ENCODE measurements at regions not wholly inside any gene's neighbourhood (a gene's known extent, or its start where the extent isn't known, plus 50 kb on each side); places are given as distances from the start of the nearest gene placed in this dataset.

GRCh38 chr5:82384034-82384750 lies 106.0 kb upstream of the RPS23 start:
- no peak for DNase-seq

GRCh38 chr5:82381591-82381990 lies 103.4 kb upstream of the RPS23 start:
- no peak for DNase-seq

DNA sequence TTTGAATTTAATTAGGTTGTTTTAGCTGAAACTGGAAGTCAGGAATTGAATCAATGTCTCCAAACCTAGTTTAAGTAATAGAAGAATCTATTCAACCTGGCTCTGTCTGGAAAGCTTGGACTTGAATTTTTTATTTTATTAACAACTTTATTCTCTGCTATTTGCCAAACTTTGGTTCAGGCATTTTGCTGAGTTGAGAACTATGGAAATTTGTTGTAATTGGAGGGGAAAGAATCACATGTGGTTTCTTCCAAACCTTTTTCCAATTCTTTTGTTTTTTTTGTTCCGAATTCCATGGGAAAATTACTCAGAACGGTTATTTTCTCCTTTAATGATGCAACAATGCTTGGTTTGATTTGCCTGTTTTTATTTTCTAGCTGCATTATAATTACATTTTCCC lies 98.2 kb upstream of the RPS23 start:
- no peak for DNase-seq

DNA sequence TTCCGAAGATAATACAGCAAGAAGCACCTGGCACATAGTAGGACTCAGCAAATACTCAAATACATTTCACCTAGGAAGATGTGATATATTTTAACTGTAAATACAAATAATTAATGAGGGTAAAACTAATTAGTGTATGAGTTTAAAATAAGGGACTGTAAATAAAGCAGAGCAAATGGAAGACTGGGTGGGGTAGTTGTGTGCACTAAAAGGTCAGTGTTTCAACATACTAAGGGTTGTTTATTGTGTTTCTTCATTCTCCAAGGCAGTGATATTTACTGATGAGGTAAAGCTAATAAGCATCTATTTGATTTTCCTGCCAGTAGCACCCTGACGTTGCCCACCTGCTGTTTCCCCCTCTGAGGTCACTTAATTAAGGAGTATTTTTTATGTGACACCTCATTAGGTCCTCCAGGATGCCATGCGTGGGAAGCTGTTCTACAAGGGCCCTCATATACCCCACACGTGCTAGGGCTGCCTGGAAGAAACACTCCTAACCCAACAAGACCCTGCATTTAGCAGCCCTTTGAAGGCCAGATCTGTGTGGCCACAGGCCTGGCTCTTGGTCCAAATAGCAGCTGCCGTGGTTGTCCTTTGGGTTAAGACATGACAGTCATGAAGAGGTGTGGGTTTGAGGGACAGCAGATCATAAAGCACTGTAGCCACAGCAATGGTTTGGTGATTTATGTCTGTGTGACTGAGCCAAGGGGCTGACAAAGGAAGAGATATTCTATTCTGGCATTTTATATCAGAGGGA lies 97.5 kb upstream of the RPS23 start:
- DNase-seq, result no peak

GRCh38 chr5:82374637-82375036 lies 96.5 kb upstream of the RPS23 start:
- DNase-seq, result no peak

GRCh38 chr5:82367930-82368329 lies 89.8 kb upstream of the RPS23 start:
- no peak for DNase-seq

- peak; percentile 42 for DNase-seq
Observed at GRCh38 chr5:82365744-82366228, 87.6 kb upstream of the RPS23 start.

- no peak for DNase-seq
Observed at GRCh38 chr5:82365026-82365425, 86.9 kb upstream of the RPS23 start.

DNA sequence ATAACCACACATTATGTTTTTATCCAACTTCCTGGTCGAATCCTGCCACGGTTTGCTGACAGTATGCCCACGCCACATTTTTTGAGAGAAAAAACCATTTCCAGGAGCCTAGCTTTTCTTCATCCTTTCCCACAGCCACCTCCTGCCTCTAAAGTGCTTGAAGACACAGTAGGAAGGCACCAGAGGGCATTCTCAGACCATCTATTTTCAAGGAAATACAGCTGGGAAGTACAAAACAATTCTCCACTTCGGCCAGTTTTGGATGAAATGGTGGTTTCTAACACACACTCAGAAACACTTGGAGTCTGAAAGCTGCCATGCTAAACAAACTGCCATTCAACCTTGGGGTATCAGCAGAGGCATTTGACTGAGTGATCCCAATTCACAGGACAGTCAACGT lies 86.3 kb upstream of the RPS23 start:
- DNase-seq, result no peak

DNA sequence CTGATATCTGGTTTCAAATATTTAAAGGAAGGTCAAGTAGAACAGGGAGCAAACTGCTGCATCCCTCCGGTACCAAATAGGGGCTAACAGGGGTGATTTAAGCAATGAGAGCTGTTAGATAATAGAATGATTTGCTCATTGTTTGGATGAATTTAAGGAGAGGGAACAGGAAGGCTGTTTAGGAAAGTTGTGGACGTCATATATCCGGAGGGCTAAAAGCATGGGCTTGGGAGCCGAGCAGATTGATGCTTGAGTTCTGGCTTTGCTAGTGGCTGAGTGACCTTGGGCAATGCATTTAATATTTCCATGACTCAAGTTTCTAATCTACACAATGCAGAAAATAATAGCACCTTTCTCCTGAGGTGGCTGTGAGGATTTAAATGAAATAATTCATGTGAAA lies 85.4 kb upstream of the RPS23 start:
- no peak for DNase-seq

DNA sequence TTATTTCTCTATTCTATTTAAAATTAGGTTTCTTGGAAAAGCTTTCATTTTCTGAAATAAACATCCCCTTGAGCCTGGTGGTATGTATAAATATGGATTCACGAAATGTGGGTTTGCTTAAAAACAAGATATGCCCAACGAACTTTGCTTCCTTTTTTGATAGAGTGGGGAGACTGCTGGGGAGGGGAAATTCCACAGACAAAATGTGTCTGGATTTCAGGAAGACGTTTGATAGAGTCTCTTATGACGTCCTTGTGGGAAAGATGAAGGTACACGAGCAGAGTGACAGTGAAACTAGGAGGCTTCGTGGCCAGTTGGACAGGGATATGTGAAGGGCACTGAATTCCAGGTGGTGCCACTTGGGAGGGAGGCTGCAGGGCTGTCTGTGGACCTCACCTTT lies 84.5 kb upstream of the RPS23 start:
- DNase-seq, result no peak

GRCh38 chr5:82360022-82360421 lies 81.9 kb upstream of the RPS23 start:
- DNase-seq, result no peak

- no peak for DNase-seq
Observed at GRCh38 chr5:82359272-82359671, 81.1 kb upstream of the RPS23 start.

GRCh38 chr5:82358457-82358856 lies 80.3 kb upstream of the RPS23 start:
- DNase-seq, result no peak

DNA sequence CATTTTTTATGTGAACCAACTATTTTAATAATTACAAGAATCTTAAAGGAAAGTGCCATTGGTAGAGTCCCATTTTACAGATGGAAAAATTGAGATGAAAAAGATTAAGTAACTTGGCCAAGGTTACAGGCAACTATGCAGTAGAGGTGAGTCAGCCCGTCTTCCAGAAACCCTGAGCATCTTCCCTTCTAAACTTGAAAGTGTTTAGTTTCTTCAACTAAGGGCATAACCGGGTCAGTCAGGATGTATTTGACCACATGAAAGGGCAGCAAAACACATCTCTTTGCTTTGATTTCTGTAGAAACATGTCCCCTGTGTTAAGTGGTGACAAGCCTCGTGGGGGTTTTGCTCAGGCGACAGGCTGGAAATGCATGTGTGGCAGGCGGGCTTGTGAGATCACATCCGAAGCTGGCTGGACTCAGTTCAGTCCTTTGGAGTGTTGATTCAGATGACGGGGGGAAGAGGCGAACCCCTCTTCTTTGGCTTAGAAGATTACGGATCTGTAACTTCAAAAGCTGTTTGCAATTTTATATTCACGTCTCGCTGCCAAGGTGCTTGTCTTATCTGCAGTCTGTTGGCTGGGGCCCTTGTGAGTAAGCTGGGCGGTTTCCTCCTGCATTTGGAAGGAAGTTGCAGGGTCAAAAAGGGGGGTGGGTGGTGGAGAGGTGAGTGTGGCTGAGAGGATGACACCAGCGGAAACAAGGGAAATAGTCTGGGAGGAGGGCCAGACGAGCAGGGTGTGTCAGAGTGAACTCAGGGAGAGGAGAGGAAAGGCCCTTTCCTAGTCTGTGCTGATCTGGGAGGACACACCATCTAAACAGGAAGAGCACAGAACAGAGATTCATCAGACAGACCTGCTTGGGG lies 78.9 kb upstream of the RPS23 start:
- peak; percentile 99 for DNase-seq

GRCh38 chr5:82356021-82356420 lies 77.9 kb upstream of the RPS23 start:
- no peak for DNase-seq

GRCh38 chr5:82355496-82355895 lies 77.3 kb upstream of the RPS23 start:
- DNase-seq, result no peak

DNA sequence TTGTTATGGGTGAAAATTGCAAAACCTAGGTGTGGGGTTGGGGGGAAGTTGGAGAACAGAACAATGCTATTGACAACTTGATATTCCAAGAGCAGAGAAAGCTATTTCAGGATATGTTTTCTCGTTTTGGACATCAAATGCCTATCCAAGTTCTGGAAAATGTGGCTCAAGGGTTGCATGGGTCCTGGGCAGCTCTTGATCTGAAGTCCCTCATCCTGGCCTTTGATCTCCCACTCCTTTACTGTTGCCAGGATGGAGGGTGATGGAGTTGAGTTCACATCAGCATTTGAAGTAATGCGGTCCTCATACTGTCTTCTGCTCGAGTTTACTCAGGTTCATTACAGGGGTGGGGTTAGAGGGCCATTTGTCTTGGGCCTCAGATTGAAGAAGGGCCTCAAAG lies 76.9 kb upstream of the RPS23 start:
- no peak for DNase-seq

- DNase-seq, result no peak
Observed at GRCh38 chr5:82354543-82354942, 76.4 kb upstream of the RPS23 start.

DNA sequence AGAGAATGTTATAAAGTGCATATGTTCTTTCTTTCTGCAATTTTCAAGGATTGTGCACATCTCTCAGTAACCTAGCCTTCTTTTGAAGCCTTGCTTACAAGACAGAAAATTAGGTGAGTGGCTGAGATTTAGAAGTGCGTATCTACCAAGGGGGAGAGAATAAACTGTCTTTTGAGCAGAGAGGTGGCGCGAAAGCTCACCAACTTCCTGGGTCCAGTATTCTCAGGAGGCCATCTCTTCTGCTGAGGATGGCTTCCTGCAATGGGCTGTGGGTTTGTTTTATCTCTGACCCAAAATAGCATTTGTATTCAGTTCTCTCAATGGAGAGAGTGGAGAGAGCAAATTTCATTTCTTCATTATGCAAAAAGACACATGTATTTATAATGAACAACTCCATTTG lies 75.4 kb upstream of the RPS23 start:
- no peak for DNase-seq

GRCh38 chr5:82352146-82352791 lies 74.1 kb upstream of the RPS23 start:
- DNase-seq, result no peak

- peak; percentile 42 for DNase-seq
Observed at GRCh38 chr5:82351754-82352145, 73.6 kb upstream of the RPS23 start.

DNA sequence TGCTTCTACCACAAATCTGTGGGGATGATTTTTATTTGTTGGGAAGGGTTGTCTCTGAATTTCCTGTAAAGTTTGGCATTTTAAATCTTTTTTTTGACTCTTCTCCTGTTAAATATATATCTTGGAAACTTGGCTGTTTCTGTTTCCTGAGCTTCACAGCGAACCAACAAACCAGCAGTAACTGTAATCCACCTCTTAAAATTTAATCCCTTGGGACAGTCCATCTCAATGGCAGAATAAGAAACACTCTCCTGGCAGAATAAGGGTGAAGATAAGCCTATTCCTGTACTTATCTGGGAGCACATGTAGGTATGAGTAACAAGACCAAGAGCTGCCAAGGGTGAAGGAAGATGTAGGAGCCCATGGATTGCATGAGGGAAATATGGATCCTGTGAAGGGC lies 73.1 kb upstream of the RPS23 start:
- no peak for DNase-seq
